ENCODE measurements at regions not wholly inside any gene's neighbourhood (a gene's known extent, or its start where the extent isn't known, plus 50 kb on each side); places are given as distances from the start of the nearest gene placed in this dataset.
"Not testable (repeated sequence)": the region's sequence is repeated elsewhere in the genome, so short reads cannot be mapped to it uniquely, and the experiment has no call there.

- DNase-seq, result no peak
These were observed 344.5 kb downstream of the LRATD1 start for GRCh38 chr2:14977021-14977420.

GRCh38 chr2:14978845-14979244 is 346.3 kb downstream of the LRATD1 start:
- DNase-seq, result no peak

GRCh38 chr2:14982790-14983189 is 350.3 kb downstream of the LRATD1 start:
- DNase-seq, result no peak

- no peak for DNase-seq
These were observed 356.1 kb downstream of the LRATD1 start for GRCh38 chr2:14988600-14988999.

- no peak for DNase-seq
These were observed 359.2 kb downstream of the LRATD1 start for GRCh38 chr2:14991723-14992122.

- no peak for DNase-seq
These were observed 362.2 kb downstream of the LRATD1 start for GRCh38 chr2:14994721-14995120.

- peak in 3 of 56 donors; percentile 5 to 19 (median 7) for DNase-seq
These were observed 364.0 kb downstream of the LRATD1 start for GRCh38 chr2:14996351-14997014.

- DNase-seq, result no peak
These were observed 366.0 kb downstream of the LRATD1 start for GRCh38 chr2:14998546-14998945.

GRCh38 chr2:14999114-14999661 is 366.7 kb downstream of the LRATD1 start:
- no peak for DNase-seq

- DNase-seq, result not testable (repeated sequence)
These were observed 370.0 kb downstream of the LRATD1 start for GRCh38 chr2:15002519-15002918.

GRCh38 chr2:15006667-15007066 is 374.1 kb downstream of the LRATD1 start:
- DNase-seq, result no peak

- DNase-seq, result no peak
These were observed 377.2 kb downstream of the LRATD1 start for GRCh38 chr2:15009681-15010080.

- no peak for DNase-seq
These were observed 377.8 kb downstream of the LRATD1 start for GRCh38 chr2:15010346-15010745.

GRCh38 chr2:15018814-15019213 is 386.3 kb downstream of the LRATD1 start:
- no peak for DNase-seq

GRCh38 chr2:15023221-15023620 is 390.7 kb downstream of the LRATD1 start:
- no peak for DNase-seq

GRCh38 chr2:15028406-15028805 is 395.9 kb downstream of the LRATD1 start:
- DNase-seq, result no peak

- no peak for DNase-seq
These were observed 399.3 kb downstream of the LRATD1 start for GRCh38 chr2:15031745-15032240.

GRCh38 chr2:15034246-15034645 is 401.7 kb downstream of the LRATD1 start:
- DNase-seq, result no peak

- DNase-seq, result no peak
These were observed 402.3 kb downstream of the LRATD1 start for GRCh38 chr2:15034860-15035259.

- DNase-seq, result no peak
These were observed 406.1 kb downstream of the LRATD1 start for GRCh38 chr2:15038366-15039364.

- DNase-seq, result peak in 1 of 56 donors; percentile 9
These were observed 408.0 kb downstream of the LRATD1 start for GRCh38 chr2:15040429-15041084.
